GM12874 (cell line): ENCODE measurements at regions not wholly inside any gene's neighbourhood (a gene's known extent, or its start where the extent isn't known, plus 50 kb on each side); places are given as distances from the start of the nearest gene placed in this dataset.

ENCODE experiments used
- CTCF ChIP-seq: IDR thresholded peaks from 2 replicates; pipeline ENCODE4 v1.5.1; 2011; ENCODE audit warnings: low read depth, mild to moderate bottlenecking, control low read depth, low read length, moderate library complexity; ENCODE audit not compliant: insufficient read depth

GRCh38 chr3:186454881-186455703 lies 89.1 kb downstream of the CRYGS start:
- no peak for TF ChIP-seq CTCF

GRCh38 chr3:186453531-186453930 lies 90.6 kb downstream of the CRYGS start:
- TF ChIP-seq CTCF, result no peak

GRCh38 chr3:186452517-186452916 lies 90.5 kb upstream of the DGKG start:
- no peak for TF ChIP-seq CTCF

GRCh38 chr3:186451371-186451770 lies 89.3 kb upstream of the DGKG start:
- TF ChIP-seq CTCF, result no peak

- no peak for TF ChIP-seq CTCF
Measured at GRCh38 chr3:186444974-186445373, 82.9 kb upstream of the DGKG start.

- TF ChIP-seq CTCF, result no peak
Measured at GRCh38 chr3:186444288-186444687, 82.3 kb upstream of the DGKG start.

GRCh38 chr3:186442162-186442561 lies 80.1 kb upstream of the DGKG start:
- no peak for TF ChIP-seq CTCF
